ENCODE measurements at regions not wholly inside any gene's neighbourhood (a gene's known extent, or its start where the extent isn't known, plus 50 kb on each side); places are given as distances from the start of the nearest gene placed in this dataset.

- Histone ChIP-seq H2BK120ac (ENCODE audit: low read depth, low read length) (no peak overlapping the region), H3K4ac (ENCODE audit: low read length) (no peak overlapping the region), H2BK15ac (ENCODE audit: low read length) (no peak overlapping the region), H3K4me1 (ENCODE audit: control insufficient read depth in 2 of 2, insufficient read depth in 1 of 2, low read depth in 1 of 2, low read length in 2 of 2) (no peaks in the 10 kb centered on the region), H3K27ac (replicated peaks; ENCODE audit: low read length) (no peak overlapping the region), H3K9me3 (replicated peaks in 1 of 2; ENCODE audit: control insufficient read depth in 2 of 2, insufficient read depth in 1 of 2, low read depth in 1 of 2, low read length in 2 of 2) (no peaks in the 10 kb centered on the region), H3K23ac (ENCODE audit: low read depth, low read length, poor library complexity) (no peak overlapping the region), H4K91ac (ENCODE audit: low read depth, low read length, poor library complexity) (no peak overlapping the region), H3K79me1 (ENCODE audit: low read depth, low read length) (no peaks in the 10 kb centered on the region), H3K4me3 (ENCODE audit: low read length in 2 of 2) (no peak overlapping the region), H3K4me2 (ENCODE audit: insufficient read depth, low read length, poor library complexity, severe bottlenecking) (no peak overlapping the region), H3K27me3 (ENCODE audit: control insufficient read depth in 3 of 3, insufficient read depth in 3 of 3, low read depth in 1 of 3, low read length in 3 of 3) (no peaks in the 10 kb centered on the region), H2BK5ac (ENCODE audit: low read length) (no peak overlapping the region), H2BK12ac (ENCODE audit: low read length) (no peak overlapping the region), H2AFZ (ENCODE audit: low read length) (no peak overlapping the region), H3K36me3 (replicated peaks in 1 of 2; ENCODE audit: control insufficient read depth in 2 of 2, insufficient read depth in 2 of 2, low read length in 2 of 2) (no peaks in the 10 kb centered on the region), H3K18ac (ENCODE audit: low read length) (no peak overlapping the region), H4K8ac (ENCODE audit: low read depth, low read length) (no peak overlapping the region), H2AK5ac (ENCODE audit: low read depth, low read length) (no peak overlapping the region), H3K9ac (ENCODE audit: low read depth, low read length, poor library complexity) (no peak overlapping the region), H3K14ac (ENCODE audit: low read length) (no peak overlapping the region)
- no peak for DNase-seq (ENCODE audit: low spot score)
- WGBS, 2 donors (ENCODE audit: extremely low coverage in 2 of 2, insufficient read length in 2 of 2, insufficient replicate concordance in 1 of 2): no CpG with 5 or more reads among the region's 2 CpGs
Observed at GRCh38 chr5:58354827-58355226, 105.1 kb downstream of the PLK2 start.

- Histone ChIP-seq H3K79me1 (ENCODE audit: low read depth, low read length) (no peaks in the 10 kb centered on the region), H4K91ac (ENCODE audit: low read depth, low read length, poor library complexity) (no peak overlapping the region), H4K8ac (ENCODE audit: low read depth, low read length) (no peak overlapping the region), H3K36me3 (replicated peaks in 1 of 2; ENCODE audit: control insufficient read depth in 2 of 2, insufficient read depth in 2 of 2, low read length in 2 of 2) (no peaks in the 10 kb centered on the region), H2AK5ac (ENCODE audit: low read depth, low read length) (no peak overlapping the region), H2BK12ac (ENCODE audit: low read length) (no peak overlapping the region), H3K14ac (ENCODE audit: low read length) (no peak overlapping the region), H3K4ac (ENCODE audit: low read length) (no peak overlapping the region), H3K9ac (ENCODE audit: low read depth, low read length, poor library complexity) (no peak overlapping the region), H3K27ac (replicated peaks; ENCODE audit: low read length) (no peak overlapping the region), H2BK15ac (ENCODE audit: low read length) (no peak overlapping the region), H3K4me3 (ENCODE audit: low read length in 2 of 2) (no peak overlapping the region), H3K23ac (ENCODE audit: low read depth, low read length, poor library complexity) (no peak overlapping the region), H2BK120ac (ENCODE audit: low read depth, low read length) (no peak overlapping the region), H3K4me2 (ENCODE audit: insufficient read depth, low read length, poor library complexity, severe bottlenecking) (no peak overlapping the region), H3K18ac (ENCODE audit: low read length) (no peak overlapping the region), H3K9me3 (replicated peaks in 1 of 2; ENCODE audit: control insufficient read depth in 2 of 2, insufficient read depth in 1 of 2, low read depth in 1 of 2, low read length in 2 of 2) (no peaks in the 10 kb centered on the region), H3K4me1 (ENCODE audit: control insufficient read depth in 2 of 2, insufficient read depth in 1 of 2, low read depth in 1 of 2, low read length in 2 of 2) (no peaks in the 10 kb centered on the region), H2AFZ (ENCODE audit: low read length) (no peak overlapping the region), H2BK5ac (ENCODE audit: low read length) (no peak overlapping the region), H3K27me3 (ENCODE audit: control insufficient read depth in 3 of 3, insufficient read depth in 3 of 3, low read depth in 1 of 3, low read length in 3 of 3) (no peaks in the 10 kb centered on the region)
- DNase-seq (ENCODE audit: low spot score): no peak
Observed at GRCh38 chr5:58353992-58354391, 105.9 kb downstream of the PLK2 start.

- no peak overlapping the region for H2BK120ac ChIP-seq (ENCODE audit: low read depth, low read length)
- no peak overlapping the region for H2BK5ac ChIP-seq (ENCODE audit: low read length)
- H2AFZ ChIP-seq (ENCODE audit: low read length): no peak overlapping the region
- no peak overlapping the region for H3K4ac ChIP-seq (ENCODE audit: low read length)
- no peak for DNase-seq (ENCODE audit: low spot score)
- H2BK12ac ChIP-seq (ENCODE audit: low read length): no peak overlapping the region
- no peak overlapping the region for H3K9ac ChIP-seq (ENCODE audit: low read depth, low read length, poor library complexity)
- no peak overlapping the region for H3K4me3 ChIP-seq (ENCODE audit: low read length in 2 of 2)
- WGBS, 2 donors (ENCODE audit: extremely low coverage in 2 of 2, insufficient read length in 2 of 2, insufficient replicate concordance in 1 of 2): no CpG with 5 or more reads among the region's 1 CpG
- H3K23ac ChIP-seq (ENCODE audit: low read depth, low read length, poor library complexity): no peak overlapping the region
- H3K27ac ChIP-seq (replicated peaks; ENCODE audit: low read length): no peak overlapping the region
- H3K79me1 ChIP-seq (ENCODE audit: low read depth, low read length): no peaks in the 10 kb centered on the region
- no peaks in the 10 kb centered on the region for H3K27me3 ChIP-seq (ENCODE audit: control insufficient read depth in 3 of 3, insufficient read depth in 3 of 3, low read depth in 1 of 3, low read length in 3 of 3)
- H4K8ac ChIP-seq (ENCODE audit: low read depth, low read length): no peak overlapping the region
- no peaks in the 10 kb centered on the region for H3K9me3 ChIP-seq (replicated peaks in 1 of 2; ENCODE audit: control insufficient read depth in 2 of 2, insufficient read depth in 1 of 2, low read depth in 1 of 2, low read length in 2 of 2)
- H3K36me3 ChIP-seq (replicated peaks in 1 of 2; ENCODE audit: control insufficient read depth in 2 of 2, insufficient read depth in 2 of 2, low read length in 2 of 2): no peaks in the 10 kb centered on the region
- H3K4me2 ChIP-seq (ENCODE audit: insufficient read depth, low read length, poor library complexity, severe bottlenecking): no peak overlapping the region
- H3K4me1 ChIP-seq (ENCODE audit: control insufficient read depth in 2 of 2, insufficient read depth in 1 of 2, low read depth in 1 of 2, low read length in 2 of 2): no peaks in the 10 kb centered on the region
- no peak overlapping the region for H3K14ac ChIP-seq (ENCODE audit: low read length)
- no peak overlapping the region for H3K18ac ChIP-seq (ENCODE audit: low read length)
- H2AK5ac ChIP-seq (ENCODE audit: low read depth, low read length): no peak overlapping the region
- H4K91ac ChIP-seq (ENCODE audit: low read depth, low read length, poor library complexity): no peak overlapping the region
- no peak overlapping the region for H2BK15ac ChIP-seq (ENCODE audit: low read length)
Observed at GRCh38 chr5:58351190-58351589, 108.7 kb downstream of the PLK2 start.

GRCh38 chr5:58348996-58349728 lies 110.7 kb downstream of the PLK2 start:
- no peak overlapping the region for H3K4me2 ChIP-seq (ENCODE audit: insufficient read depth, low read length, poor library complexity, severe bottlenecking)
- no peak overlapping the region for H3K27ac ChIP-seq (replicated peaks; ENCODE audit: low read length)
- no peaks in the 10 kb centered on the region for H3K79me1 ChIP-seq (ENCODE audit: low read depth, low read length)
- H2BK12ac ChIP-seq (ENCODE audit: low read length): no peak overlapping the region
- H3K9me3 ChIP-seq (replicated peaks in 1 of 2; ENCODE audit: control insufficient read depth in 2 of 2, insufficient read depth in 1 of 2, low read depth in 1 of 2, low read length in 2 of 2): no peaks in the 10 kb centered on the region
- no peaks in the 10 kb centered on the region for H3K4me1 ChIP-seq (ENCODE audit: control insufficient read depth in 2 of 2, insufficient read depth in 1 of 2, low read depth in 1 of 2, low read length in 2 of 2)
- 100% methylated on average over 2 of the region's 6 CpGs; no CpG with 5 or more reads in 1 of the 2 donors for WGBS, 2 donors (ENCODE audit: extremely low coverage in 2 of 2, insufficient read length in 2 of 2, insufficient replicate concordance in 1 of 2)
- no peak overlapping the region for H3K4me3 ChIP-seq (ENCODE audit: low read length in 2 of 2)
- H3K18ac ChIP-seq (ENCODE audit: low read length): no peak overlapping the region
- no peak overlapping the region for H3K9ac ChIP-seq (ENCODE audit: low read depth, low read length, poor library complexity)
- no peak overlapping the region for H2BK120ac ChIP-seq (ENCODE audit: low read depth, low read length)
- no peak overlapping the region for H3K4ac ChIP-seq (ENCODE audit: low read length)
- no peak for DNase-seq (ENCODE audit: low spot score)
- H3K27me3 ChIP-seq (ENCODE audit: control insufficient read depth in 3 of 3, insufficient read depth in 3 of 3, low read depth in 1 of 3, low read length in 3 of 3): no peaks in the 10 kb centered on the region
- H2AFZ ChIP-seq (ENCODE audit: low read length): no peak overlapping the region
- H4K8ac ChIP-seq (ENCODE audit: low read depth, low read length): no peak overlapping the region
- no peak overlapping the region for H2AK5ac ChIP-seq (ENCODE audit: low read depth, low read length)
- no peak overlapping the region for H4K91ac ChIP-seq (ENCODE audit: low read depth, low read length, poor library complexity)
- H3K23ac ChIP-seq (ENCODE audit: low read depth, low read length, poor library complexity): no peak overlapping the region
- no peak overlapping the region for H2BK15ac ChIP-seq (ENCODE audit: low read length)
- no peak overlapping the region for H2BK5ac ChIP-seq (ENCODE audit: low read length)
- H3K36me3 ChIP-seq (replicated peaks in 1 of 2; ENCODE audit: control insufficient read depth in 2 of 2, insufficient read depth in 2 of 2, low read length in 2 of 2): no peaks in the 10 kb centered on the region
- no peak overlapping the region for H3K14ac ChIP-seq (ENCODE audit: low read length)

All from neuronal stem cell (in vitro differentiated cells).